ENCODE measurements at regions not wholly inside any gene's neighbourhood (a gene's known extent, or its start where the extent isn't known, plus 50 kb on each side); places are given as distances from the start of the nearest gene placed in this dataset.

GRCh38 chr12:100716945-100717732 lies 77.4 kb upstream of the ANO4 start:
- FAIRE-seq: no peak
- no peak overlapping the region for H3K27ac ChIP-seq (ENCODE audit: insufficient read depth, low read depth, low read length)
- dilution Hi-C loops (cut with MboI; ENCODE audit: extremely low pct_ligation_motif_present, low sequenced_read_pairs): no loop called here

More at GRCh38 chr12:100716945-100717732, 77.4 kb upstream of the ANO4 start:
- Histone ChIP-seq H3K9me3 (replicated peaks; ENCODE audit: control insufficient read depth, insufficient read depth, low read length) (no peaks in the 10 kb centered on the region), H3K36me3 (ENCODE audit: control insufficient read depth in 2 of 2, extremely low read depth in 1 of 2, insufficient read depth in 2 of 2, low read length in 2 of 2) (no peaks in the 10 kb centered on the region), H2AFZ (ENCODE audit: low read depth, low read length) (peak overlapping the region; percentile 30), H3K4me1 (ENCODE audit: control insufficient read depth, extremely low read depth, insufficient read depth, low read length) (peaks cover 5% of the 10 kb centered on the region), H3K4me2 (ENCODE audit: insufficient read depth, low read length) (peak overlapping the region; percentile 42), H3K9me1 (replicated peaks; ENCODE audit: control insufficient read depth, extremely low read depth, insufficient read depth, low read length) (no peaks in the 10 kb centered on the region), H3K4me3 (replicated peaks in 1 of 3; ENCODE audit: insufficient read depth in 1 of 3, low read depth in 1 of 3, low read length in 3 of 3) (peak overlapping the region in 2 of 3 experiments; percentile 5 to 13), H3K79me2 (ENCODE audit: control insufficient read depth, insufficient read depth, low read length) (no peaks in the 10 kb centered on the region), H3K9ac (replicated peaks; ENCODE audit: extremely low read depth, insufficient read depth, low read length) (no peak overlapping the region), H3K27me3 (ENCODE audit: control insufficient read depth in 2 of 2, insufficient read depth in 2 of 2, low read length in 2 of 2) (peaks cover 18 to 34% of the 10 kb centered on the region in 2 experiments), H4K20me1 (replicated peaks; ENCODE audit: control insufficient read depth, extremely low read depth, insufficient read depth, low read length) (no peaks in the 10 kb centered on the region)
- ChIA-PET POLR2A (no interaction called here), CTCF (interaction anchor here (0.8 to 2.1 kb wide), 2 partner anchors 18 to 45 kb away, joined by 3 to 7 read pairs; no protein-coding TSS in a partner anchor)
- DNase-seq (ENCODE audit: low read depth, low spot score): no peak
- TF ChIP-seq JUN (IDR thresholded peaks at IDR 0.05; ENCODE audit: borderline replicate concordance, insufficient read depth, insufficient read length, low read depth): no peak
- no peak for TF ChIP-seq GATA2 (IDR thresholded peaks at IDR 0.05; ENCODE audit: insufficient read depth, insufficient read length, low read depth, low read length)
- no peak for TF ChIP-seq FOS (IDR thresholded peaks at IDR 0.05; ENCODE audit: borderline replicate concordance, insufficient read depth, low read length)
- TF ChIP-seq EZH2 (IDR thresholded peaks at IDR 0.05; ENCODE audit: borderline replicate concordance, low read depth, low read length, severe bottlenecking): no peak
- no peak for TF ChIP-seq POLR2A (IDR thresholded peaks at IDR 0.05; ENCODE audit: low read depth, low read length)
- no peak for TF ChIP-seq POLR2AphosphoS5 (IDR thresholded peaks at IDR 0.05; ENCODE audit: insufficient read depth, low read depth, low read length)
- TF ChIP-seq MYC (IDR thresholded peaks at IDR 0.05; ENCODE audit: low read depth, low read length): no peak
- no peak for TF ChIP-seq MAX (IDR thresholded peaks at IDR 0.05; ENCODE audit: insufficient read depth, insufficient read length)
- no peak for TF ChIP-seq CTCF (IDR thresholded peaks at IDR 0.05; ENCODE audit: extremely low read depth in 1 of 2, insufficient read depth in 1 of 2, low read depth in 1 of 2, low read length in 2 of 2)
- no TSS peak for BruUV-seq (replicated peaks)
- intact Hi-C loops (cut with micrococcal nuclease): no loop called here

All from endothelial cell of umbilical vein (primary cell).